SW480 (cell line): ENCODE measurements at regions not wholly inside any gene's neighbourhood (a gene's known extent, or its start where the extent isn't known, plus 50 kb on each side); places are given as distances from the start of the nearest gene placed in this dataset.

Source experiments
- DNase-seq: peaks from one replicate; pipeline ENCODE4 v3.0.0-alpha.2; 2016; ENCODE audit warnings: low spot score

- no peak for DNase-seq
These were observed 688.6 kb upstream of the SLITRK1 start for GRCh38 chr13:84570831-84571230.

- DNase-seq: no peak
These were observed 687.1 kb upstream of the SLITRK1 start for GRCh38 chr13:84569366-84569765.

- no peak for DNase-seq
These were observed 685.6 kb upstream of the SLITRK1 start for GRCh38 chr13:84567848-84568247.

GRCh38 chr13:84566780-84567179 lies 684.5 kb upstream of the SLITRK1 start:
- no peak for DNase-seq

- no peak for DNase-seq
These were observed 681.3 kb upstream of the SLITRK1 start for GRCh38 chr13:84563611-84564010.

GRCh38 chr13:84553227-84553626 lies 671.0 kb upstream of the SLITRK1 start:
- DNase-seq: no peak

GRCh38 chr13:84543962-84544361 lies 661.7 kb upstream of the SLITRK1 start:
- no peak for DNase-seq

GRCh38 chr13:84542348-84542747 lies 660.1 kb upstream of the SLITRK1 start:
- no peak for DNase-seq

GRCh38 chr13:84536906-84537305 lies 654.6 kb upstream of the SLITRK1 start:
- DNase-seq: no peak

GRCh38 chr13:84528408-84529070 lies 646.3 kb upstream of the SLITRK1 start:
- DNase-seq: no peak

- no peak for DNase-seq
These were observed 643.6 kb upstream of the SLITRK1 start for GRCh38 chr13:84525865-84526264.

GRCh38 chr13:84524586-84524985 lies 642.3 kb upstream of the SLITRK1 start:
- no peak for DNase-seq

GRCh38 chr13:84500016-84500415 lies 617.7 kb upstream of the SLITRK1 start:
- no peak for DNase-seq

GRCh38 chr13:84497613-84498012 lies 615.3 kb upstream of the SLITRK1 start:
- no peak for DNase-seq

GRCh38 chr13:84491952-84492351 lies 609.7 kb upstream of the SLITRK1 start:
- DNase-seq: no peak

GRCh38 chr13:84487752-84488151 lies 605.5 kb upstream of the SLITRK1 start:
- DNase-seq: no peak

- DNase-seq: no peak
These were observed 599.7 kb upstream of the SLITRK1 start for GRCh38 chr13:84481958-84482357.

- no peak for DNase-seq
These were observed 597.4 kb upstream of the SLITRK1 start for GRCh38 chr13:84479656-84480055.

- no peak for DNase-seq
These were observed 588.3 kb upstream of the SLITRK1 start for GRCh38 chr13:84470528-84470927.

- DNase-seq: no peak
These were observed 584.2 kb upstream of the SLITRK1 start for GRCh38 chr13:84466461-84466860.

- DNase-seq: no peak
These were observed 578.7 kb upstream of the SLITRK1 start for GRCh38 chr13:84460989-84461388.

- DNase-seq: no peak
These were observed 573.0 kb upstream of the SLITRK1 start for GRCh38 chr13:84455143-84455905.

- no peak for DNase-seq
These were observed 565.3 kb upstream of the SLITRK1 start for GRCh38 chr13:84447640-84447978.
